ENCODE measurements at regions not wholly inside any gene's neighbourhood (a gene's known extent, or its start where the extent isn't known, plus 50 kb on each side); places are given as distances from the start of the nearest gene placed in this dataset.

- H3K4me1 Mint-ChIP-seq (ENCODE audit: low read depth, unreplicated experiment), result no peaks in the 10 kb centered on the region
- no peak overlapping the region for H3K4me3 Mint-ChIP-seq (ENCODE audit: unreplicated experiment)
- peaks cover 4% of the 10 kb centered on the region for H3K36me3 Mint-ChIP-seq (ENCODE audit: unreplicated experiment)
- no peak for DNase-seq
- H3K9me3 Mint-ChIP-seq (ENCODE audit: unreplicated experiment), result peaks cover 2% of the 10 kb centered on the region
- H3K27ac Mint-ChIP-seq (ENCODE audit: unreplicated experiment), result no peak overlapping the region
- TF ChIP-seq CTCF (IDR thresholded peaks at IDR 0.05; ENCODE audit: partially characterized antibody, unreplicated experiment), result no peak
- H3K27me3 Mint-ChIP-seq (ENCODE audit: unreplicated experiment), result peaks cover 5% of the 10 kb centered on the region
Measured at GRCh38 chr4:22045051-22045630, 96.6 kb upstream of the KCNIP4 start.

- Mint-ChIP-seq H3K4me1 (ENCODE audit: low read depth, unreplicated experiment) (no peaks in the 10 kb centered on the region), H3K9me3 (ENCODE audit: unreplicated experiment) (no peaks in the 10 kb centered on the region), H3K27me3 (ENCODE audit: unreplicated experiment) (no peaks in the 10 kb centered on the region), H3K27ac (ENCODE audit: unreplicated experiment) (no peak overlapping the region), H3K4me3 (ENCODE audit: unreplicated experiment) (no peak overlapping the region), H3K36me3 (ENCODE audit: unreplicated experiment) (no peaks in the 10 kb centered on the region)
- no peak for TF ChIP-seq CTCF (IDR thresholded peaks at IDR 0.05; ENCODE audit: partially characterized antibody, unreplicated experiment)
- no peak for DNase-seq
Measured at GRCh38 chr4:22031423-22031822, 82.9 kb upstream of the KCNIP4 start.

GRCh38 chr4:22030881-22031280, 82.3 kb upstream of the KCNIP4 start:
- Mint-ChIP-seq H3K4me1 (ENCODE audit: low read depth, unreplicated experiment) (no peaks in the 10 kb centered on the region), H3K4me3 (ENCODE audit: unreplicated experiment) (no peak overlapping the region), H3K9me3 (ENCODE audit: unreplicated experiment) (peaks cover 4% of the 10 kb centered on the region), H3K27ac (ENCODE audit: unreplicated experiment) (no peak overlapping the region), H3K36me3 (ENCODE audit: unreplicated experiment) (peaks cover 5% of the 10 kb centered on the region), H3K27me3 (ENCODE audit: unreplicated experiment) (no peaks in the 10 kb centered on the region)
- no peak for TF ChIP-seq CTCF (IDR thresholded peaks at IDR 0.05; ENCODE audit: partially characterized antibody, unreplicated experiment)
- no peak for DNase-seq

- Mint-ChIP-seq H3K27ac (ENCODE audit: unreplicated experiment) (no peak overlapping the region), H3K36me3 (ENCODE audit: unreplicated experiment) (peaks cover 6% of the 10 kb centered on the region), H3K4me3 (ENCODE audit: unreplicated experiment) (no peak overlapping the region), H3K27me3 (ENCODE audit: unreplicated experiment) (no peaks in the 10 kb centered on the region), H3K4me1 (ENCODE audit: low read depth, unreplicated experiment) (no peaks in the 10 kb centered on the region), H3K9me3 (ENCODE audit: unreplicated experiment) (peaks cover 4% of the 10 kb centered on the region)
- TF ChIP-seq CTCF (IDR thresholded peaks at IDR 0.05; ENCODE audit: partially characterized antibody, unreplicated experiment), result no peak
- DNase-seq, result no peak
Measured at GRCh38 chr4:22030307-22030706, 81.7 kb upstream of the KCNIP4 start.

GRCh38 chr4:22029803-22030202, 81.2 kb upstream of the KCNIP4 start:
- Mint-ChIP-seq H3K27me3 (ENCODE audit: unreplicated experiment) (no peaks in the 10 kb centered on the region), H3K4me1 (ENCODE audit: low read depth, unreplicated experiment) (no peaks in the 10 kb centered on the region), H3K36me3 (ENCODE audit: unreplicated experiment) (peaks cover 11% of the 10 kb centered on the region), H3K27ac (ENCODE audit: unreplicated experiment) (no peak overlapping the region), H3K9me3 (ENCODE audit: unreplicated experiment) (peaks cover 4% of the 10 kb centered on the region), H3K4me3 (ENCODE audit: unreplicated experiment) (no peak overlapping the region)
- TF ChIP-seq CTCF (IDR thresholded peaks at IDR 0.05; ENCODE audit: partially characterized antibody, unreplicated experiment), result no peak
- no peak for DNase-seq

Measured in glutamatergic neuron (in vitro differentiated cells).